ENCODE measurements at regions not wholly inside any gene's neighbourhood (a gene's known extent, or its start where the extent isn't known, plus 50 kb on each side); places are given as distances from the start of the nearest gene placed in this dataset.
"Not testable (repeated sequence)": the region's sequence is repeated elsewhere in the genome, so short reads cannot be mapped to it uniquely, and the experiment has no call there.

GRCh38 chr15:84477550-84477949 lies 123.3 kb upstream of the ZSCAN2 start:
- not testable (repeated sequence) for H3K27me3 ChIP-seq; H4K20me1 ChIP-seq; H3K9ac ChIP-seq; H3K9me3 ChIP-seq (replicated peaks in 1 of 11); H3K4me3 ChIP-seq; H3K4me2 ChIP-seq; H3K4me1 ChIP-seq; H3K36me3 ChIP-seq; H3K27ac ChIP-seq

- not testable (repeated sequence) for H3K4me1 ChIP-seq; H3K27ac ChIP-seq; H3K9me3 ChIP-seq (replicated peaks in 1 of 11); H3K4me2 ChIP-seq; H3K27me3 ChIP-seq; H4K20me1 ChIP-seq; H3K36me3 ChIP-seq; H3K4me3 ChIP-seq; H3K9ac ChIP-seq
Measured at GRCh38 chr15:84480174-84480681, 120.6 kb upstream of the ZSCAN2 start.

GRCh38 chr15:84483859-84484258 lies 117.0 kb upstream of the ZSCAN2 start:
- H3K27me3 ChIP-seq; H3K4me2 ChIP-seq; H3K4me3 ChIP-seq; H4K20me1 ChIP-seq; H3K27ac ChIP-seq; H3K36me3 ChIP-seq; H3K9ac ChIP-seq; H3K4me1 ChIP-seq; H3K9me3 ChIP-seq (replicated peaks in 1 of 11): not testable (repeated sequence)

- not testable (repeated sequence) for H3K9me3 ChIP-seq (replicated peaks in 1 of 11); H3K4me1 ChIP-seq; H3K27ac ChIP-seq; H3K36me3 ChIP-seq; H4K20me1 ChIP-seq; H3K27me3 ChIP-seq
- H3K4me3 ChIP-seq = peak overlapping the region in 9 of 10 experiments; percentile 37 to 63 (median 45); a peak in 12 of 20 replicates
- peak overlapping the region in 2 of 11 experiments; percentile 56 to 65; a peak in 4 of 22 replicates for H3K9ac ChIP-seq
- H3K4me2 ChIP-seq = peak overlapping the region in 2 of 11 experiments; percentile 42 to 52; a peak in 3 of 22 replicates
Measured at GRCh38 chr15:84500165-84500889, 100.5 kb upstream of the ZSCAN2 start.

- H3K4me2 ChIP-seq = not testable (repeated sequence)
Measured at GRCh38 chr15:84503101-84503500, 97.7 kb upstream of the ZSCAN2 start.

GRCh38 chr15:84505552-84505951 lies 95.3 kb upstream of the ZSCAN2 start:
- not testable (repeated sequence) for H3K4me2 ChIP-seq; H3K9me3 ChIP-seq (replicated peaks in 1 of 11); H3K27ac ChIP-seq; H3K4me3 ChIP-seq; H3K4me1 ChIP-seq; H3K27me3 ChIP-seq; H4K20me1 ChIP-seq; H3K36me3 ChIP-seq; H3K9ac ChIP-seq

More at GRCh38 chr15:84503101-84503500, 97.7 kb upstream of the ZSCAN2 start:
- not testable (repeated sequence) for H3K9ac ChIP-seq; H4K20me1 ChIP-seq; H3K4me3 ChIP-seq; H3K36me3 ChIP-seq; H3K27ac ChIP-seq; H3K9me3 ChIP-seq (replicated peaks in 1 of 11); H3K4me1 ChIP-seq; H3K27me3 ChIP-seq

GRCh38 chr15:84512324-84512723 lies 88.5 kb upstream of the ZSCAN2 start:
- not testable (repeated sequence) for H3K4me3 ChIP-seq; H3K27ac ChIP-seq; H3K4me1 ChIP-seq; H3K36me3 ChIP-seq; H3K9ac ChIP-seq; H4K20me1 ChIP-seq; H3K27me3 ChIP-seq; H3K9me3 ChIP-seq (replicated peaks in 1 of 11); H3K4me2 ChIP-seq

GRCh38 chr15:84516773-84517172 lies 84.0 kb upstream of the ZSCAN2 start:
- H3K27ac ChIP-seq; H3K4me3 ChIP-seq; H3K4me2 ChIP-seq; H3K27me3 ChIP-seq; H3K36me3 ChIP-seq; H3K9ac ChIP-seq; H3K9me3 ChIP-seq (replicated peaks in 1 of 11); H3K4me1 ChIP-seq; H4K20me1 ChIP-seq: not testable (repeated sequence)

- not testable (repeated sequence) for H3K9ac ChIP-seq; H3K9me3 ChIP-seq (replicated peaks in 1 of 11); H3K4me3 ChIP-seq; H3K27ac ChIP-seq; H3K27me3 ChIP-seq; H3K4me2 ChIP-seq; H4K20me1 ChIP-seq; H3K4me1 ChIP-seq
- H3K36me3 ChIP-seq = peaks cover 0 to 18% (median 0%) of the 10 kb centered on the region in 11 experiments; a peak in 3 of 22 replicates
Measured at GRCh38 chr15:84525491-84526344, 75.1 kb upstream of the ZSCAN2 start.

- Histone ChIP-seq H3K36me3 (peaks cover 0 to 21% (median 0%) of the 10 kb centered on the region in 11 experiments; a peak in 3 of 22 replicates), H3K4me1 (peaks cover 7 to 16% (median 9%) of the 10 kb centered on the region in 10 experiments; a peak in 17 of 20 replicates)
- H3K4me2 ChIP-seq; H3K27ac ChIP-seq; H3K4me3 ChIP-seq; H3K9ac ChIP-seq; H4K20me1 ChIP-seq; H3K27me3 ChIP-seq; H3K9me3 ChIP-seq (replicated peaks in 1 of 11): not testable (repeated sequence)
Measured at GRCh38 chr15:84530751-84531150, 70.1 kb upstream of the ZSCAN2 start.

GRCh38 chr15:84531223-84531622 lies 69.6 kb upstream of the ZSCAN2 start:
- not testable (repeated sequence) for H3K9ac ChIP-seq; H3K4me2 ChIP-seq; H4K20me1 ChIP-seq; H3K27ac ChIP-seq; H3K27me3 ChIP-seq; H3K4me3 ChIP-seq; H3K9me3 ChIP-seq (replicated peaks in 1 of 11)
- peaks cover 0 to 21% (median 0%) of the 10 kb centered on the region in 11 experiments; a peak in 3 of 22 replicates for H3K36me3 ChIP-seq
- peaks cover 7 to 16% (median 9%) of the 10 kb centered on the region in 10 experiments; a peak in 17 of 20 replicates for H3K4me1 ChIP-seq

GRCh38 chr15:84531709-84532367 lies 69.0 kb upstream of the ZSCAN2 start:
- H3K4me2 ChIP-seq; H4K20me1 ChIP-seq; H3K27ac ChIP-seq; H3K4me3 ChIP-seq; H3K9me3 ChIP-seq (replicated peaks in 1 of 11); H3K9ac ChIP-seq; H3K27me3 ChIP-seq: not testable (repeated sequence)
- H3K36me3 ChIP-seq = peaks cover 0 to 21% (median 0%) of the 10 kb centered on the region in 11 experiments; a peak in 3 of 22 replicates
- H3K4me1 ChIP-seq = peaks cover 7 to 16% (median 9%) of the 10 kb centered on the region in 10 experiments; a peak in 17 of 20 replicates

- not testable (repeated sequence) for H3K27ac ChIP-seq; H3K27me3 ChIP-seq; H3K9ac ChIP-seq; H3K4me3 ChIP-seq; H3K9me3 ChIP-seq (replicated peaks in 1 of 11); H3K4me2 ChIP-seq; H4K20me1 ChIP-seq
- H3K4me1 ChIP-seq = peaks cover 7 to 16% (median 9%) of the 10 kb centered on the region in 10 experiments; a peak in 17 of 20 replicates
- peaks cover 0 to 15% (median 0%) of the 10 kb centered on the region in 11 experiments; a peak in 4 of 22 replicates for H3K36me3 ChIP-seq
Measured at GRCh38 chr15:84533705-84534104, 67.1 kb upstream of the ZSCAN2 start.
